ENCODE measurements at regions not wholly inside any gene's neighbourhood (a gene's known extent, or its start where the extent isn't known, plus 50 kb on each side); places are given as distances from the start of the nearest gene placed in this dataset.

- TF ChIP-seq, protein P1, sequence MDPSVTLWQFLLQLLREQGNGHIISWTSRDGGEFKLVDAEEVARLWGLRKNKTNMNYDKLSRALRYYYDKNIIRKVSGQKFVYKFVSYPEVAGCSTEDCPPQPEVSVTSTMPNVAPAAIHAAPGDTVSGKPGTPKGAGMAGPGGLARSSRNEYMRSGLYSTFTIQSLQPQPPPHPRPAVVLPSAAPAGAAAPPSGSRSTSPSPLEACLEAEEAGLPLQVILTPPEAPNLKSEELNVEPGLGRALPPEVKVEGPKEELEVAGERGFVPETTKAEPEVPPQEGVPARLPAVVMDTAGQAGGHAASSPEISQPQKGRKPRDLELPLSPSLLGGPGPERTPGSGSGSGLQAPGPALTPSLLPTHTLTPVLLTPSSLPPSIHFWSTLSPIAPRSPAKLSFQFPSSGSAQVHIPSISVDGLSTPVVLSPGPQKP (IDR thresholded peaks at IDR 0.05; ENCODE audit: borderline replicate concordance, low read depth, low read length) = no peak
- TF ChIP-seq CEBPB (IDR thresholded peaks at IDR 0.05; ENCODE audit: low read depth, low read length) (no peak), RCOR1 (IDR thresholded peaks at IDR 0.05; ENCODE audit: insufficient replicate concordance, low read length) (no peak), RAD21 (IDR thresholded peaks at IDR 0.05; ENCODE audit: low read length) (no peak), MAZ (IDR thresholded peaks at IDR 0.05; ENCODE audit: borderline replicate concordance, low read depth, low read length) (no peak), NFE2L2 (IDR thresholded peaks at IDR 0.05; ENCODE audit: low read depth, low read length) (no peak), FOS (IDR thresholded peaks at IDR 0.05; ENCODE audit: low read depth, low read length) (no peak), BHLHE40 (IDR thresholded peaks at IDR 0.05; ENCODE audit: low read depth, low read length) (no peak), RFX5 (IDR thresholded peaks at IDR 0.05; ENCODE audit: low read depth, low read length) (no peak), POLR2A (IDR thresholded peaks at IDR 0.05; ENCODE audit: low read depth, low read length) (no peak), CHD1 (IDR thresholded peaks at IDR 0.05; ENCODE audit: low read depth, low read length) (no peak), SMC3 (IDR thresholded peaks at IDR 0.05; ENCODE audit: low read depth, low read length) (no peak), USF2 (IDR thresholded peaks at IDR 0.05; ENCODE audit: low read depth, low read length) (no peak), MAFK (IDR thresholded peaks at IDR 0.05; ENCODE audit: low read depth, low read length) (no peak), MXI1 (IDR thresholded peaks at IDR 0.05; ENCODE audit: borderline replicate concordance, low read depth, low read length) (no peak)
- TF ChIP-seq, protein P2, sequence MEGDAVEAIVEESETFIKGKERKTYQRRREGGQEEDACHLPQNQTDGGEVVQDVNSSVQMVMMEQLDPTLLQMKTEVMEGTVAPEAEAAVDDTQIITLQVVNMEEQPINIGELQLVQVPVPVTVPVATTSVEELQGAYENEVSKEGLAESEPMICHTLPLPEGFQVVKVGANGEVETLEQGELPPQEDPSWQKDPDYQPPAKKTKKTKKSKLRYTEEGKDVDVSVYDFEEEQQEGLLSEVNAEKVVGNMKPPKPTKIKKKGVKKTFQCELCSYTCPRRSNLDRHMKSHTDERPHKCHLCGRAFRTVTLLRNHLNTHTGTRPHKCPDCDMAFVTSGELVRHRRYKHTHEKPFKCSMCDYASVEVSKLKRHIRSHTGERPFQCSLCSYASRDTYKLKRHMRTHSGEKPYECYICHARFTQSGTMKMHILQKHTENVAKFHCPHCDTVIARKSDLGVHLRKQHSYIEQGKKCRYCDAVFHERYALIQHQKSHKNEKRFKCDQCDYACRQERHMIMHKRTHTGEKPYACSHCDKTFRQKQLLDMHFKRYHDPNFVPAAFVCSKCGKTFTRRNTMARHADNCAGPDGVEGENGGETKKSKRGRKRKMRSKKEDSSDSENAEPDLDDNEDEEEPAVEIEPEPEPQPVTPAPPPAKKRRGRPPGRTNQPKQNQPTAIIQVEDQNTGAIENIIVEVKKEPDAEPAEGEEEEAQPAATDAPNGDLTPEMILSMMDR (conservative IDR thresholded peaks at IDR 0.05; ENCODE audit: low read depth, low read length) = no peak
- intact Hi-C loops (cut with micrococcal nuclease) (no loop called here), in situ Hi-C loops (cut with MboI; ENCODE audit: low sequenced_read_pairs) (no loop called here), dilution Hi-C loops (cut with HindIII; ENCODE audit: low sequenced_read_pairs, unreplicated experiment) (no loop called here)
- Histone ChIP-seq H2BK20ac (ENCODE audit: low read depth, low read length) (no peak overlapping the region), H2BK120ac (ENCODE audit: low read depth, low read length) (no peak overlapping the region), H3K27ac (ENCODE audit: insufficient read depth, low read length) (no peak overlapping the region), H2AK9ac (replicated peaks; ENCODE audit: low read depth, low read length, poor library complexity) (no peak overlapping the region), H2BK15ac (ENCODE audit: low read depth, low read length) (no peak overlapping the region), H3K79me1 (ENCODE audit: low read depth in 1 of 2, low read length in 2 of 2) (no peaks in the 10 kb centered on the region), H4K5ac (ENCODE audit: low read depth, low read length) (no peak overlapping the region), H3K27me3 (ENCODE audit: control insufficient read depth, insufficient read depth, low read length) (peaks cover 17% of the 10 kb centered on the region), H4K8ac (ENCODE audit: low read depth in 2 of 2, low read length in 2 of 2) (no peak overlapping the region), H4K91ac (ENCODE audit: insufficient read depth, low read depth, low read length) (no peak overlapping the region), H4K20me1 (ENCODE audit: insufficient read depth, low read length) (no peaks in the 10 kb centered on the region), H3K23ac (ENCODE audit: low read depth, low read length) (no peak overlapping the region), H3K4me3 (ENCODE audit: insufficient read depth, low read depth, low read length) (no peak overlapping the region), H3K18ac (ENCODE audit: low read depth, low read length) (no peak overlapping the region), H3K9me1 (ENCODE audit: insufficient read depth, low read length) (no peaks in the 10 kb centered on the region; the same call in 1 of the 2 replicates), H2AFZ (replicated peaks; ENCODE audit: low read length, poor library complexity) (no peak overlapping the region), H3K9me3 (ENCODE audit: control insufficient read depth, insufficient read depth, low read length) (no peaks in the 10 kb centered on the region), H3K4me1 (ENCODE audit: control insufficient read depth, insufficient read depth, low read length) (peaks cover 2% of the 10 kb centered on the region; the same call in 1 of the 2 replicates), H2AK5ac (ENCODE audit: low read depth, low read length) (no peak overlapping the region), H2BK5ac (ENCODE audit: low read depth, low read length, poor library complexity, severe bottlenecking) (no peak overlapping the region), H3K4me2 (ENCODE audit: low read depth, low read length) (no peak overlapping the region), H3K36me3 (ENCODE audit: control insufficient read depth, insufficient read depth, low read length) (no peaks in the 10 kb centered on the region), H3K56ac (ENCODE audit: extremely low read depth, insufficient read depth, low read length) (no peak overlapping the region), H3K4ac (ENCODE audit: low read depth, low read length) (no peak overlapping the region), H3K14ac (replicated peaks; ENCODE audit: low read depth, low read length) (no peak overlapping the region), H3K9ac (ENCODE audit: low read depth, low read length) (no peak overlapping the region)
- ChIA-PET POLR2A (ENCODE audit: unreplicated experiment) (no interaction called here), CTCF (no interaction called here)
- DNase-seq (no peak), ATAC-seq (ENCODE audit: low read depth) (no peak)
- BruUV-seq (replicated peaks) = no TSS peak
- no CpG with 5 or more reads among the region's 2 CpGs for WGBS, 2 experiments (ENCODE audit: extremely low coverage in 2 of 2, insufficient read length in 1 of 2)
Measured at GRCh38 chr11:19526119-19526518, 186.5 kb upstream of the NAV2 start.
